Ishikawa (cell line): ENCODE measurements at regions not wholly inside any gene's neighbourhood (a gene's known extent, or its start where the extent isn't known, plus 50 kb on each side); places are given as distances from the start of the nearest gene placed in this dataset.

Source experiments
- CEBPB ChIP-seq: IDR thresholded peaks from 2 replicates; pipeline ENCODE4 v1.6.1; 2012
- CREB1 ChIP-seq: IDR thresholded peaks from 2 replicates; pipeline ENCODE4 v1.6.1; 2012; ENCODE audit warnings: low read depth
- EGR1 ChIP-seq: IDR thresholded peaks from 2 replicates; pipeline ENCODE4 v1.6.1; 2012
- EP300 ChIP-seq: IDR thresholded peaks from 2 replicates; pipeline ENCODE4 v1.6.1; 2012; ENCODE audit warnings: borderline replicate concordance
- FOXM1 ChIP-seq: IDR thresholded peaks from 2 replicates; pipeline ENCODE4 v1.6.1; 2012; ENCODE audit warnings: low read depth, borderline replicate concordance
- MAX ChIP-seq: IDR thresholded peaks from 2 replicates; pipeline ENCODE4 v1.6.1; 2012
- NFIC ChIP-seq: IDR thresholded peaks from 2 replicates; pipeline ENCODE4 v1.6.1; 2012
- RAD21 ChIP-seq: IDR thresholded peaks from 2 replicates; pipeline ENCODE4 v1.6.1; 2012; ENCODE audit warnings: low read depth
- TAF1 ChIP-seq: IDR thresholded peaks from 2 replicates; pipeline ENCODE4 v1.6.1; 2012; ENCODE audit warnings: low read depth, mild to moderate bottlenecking
- TCF12 ChIP-seq: IDR thresholded peaks from 2 replicates; pipeline ENCODE4 v1.6.1; 2012; ENCODE audit warnings: low read depth
- TEAD4 ChIP-seq: IDR thresholded peaks from 2 replicates; pipeline ENCODE4 v1.6.1; 2012
- USF1 ChIP-seq: IDR thresholded peaks from 2 replicates; pipeline ENCODE4 v1.6.1; 2012
- YY1 ChIP-seq: IDR thresholded peaks from 2 replicates; pipeline ENCODE4 v1.6.1; 2012; ENCODE audit warnings: low read depth
- ZBTB7A ChIP-seq: IDR thresholded peaks from 2 replicates; pipeline ENCODE4 v1.6.1; 2012; ENCODE audit warnings: low read depth
- TF ChIP-seq, protein P1 (sequence below): IDR thresholded peaks from 2 replicates; pipeline ENCODE4 v1.6.1; 2012; ENCODE audit warnings: low read depth, mild to moderate bottlenecking

GRCh38 chr3:67713764-67714469, 59.5 kb upstream of the SUCLG2 start:
- no peak for TF ChIP-seq EGR1
- no peak for TF ChIP-seq TCF12
- TF ChIP-seq FOXM1, result no peak
- no peak for TF ChIP-seq CREB1
- no peak for TF ChIP-seq RAD21
- no peak for TF ChIP-seq TAF1
- no peak for TF ChIP-seq EP300
- TF ChIP-seq ZBTB7A, result no peak
- no peak for TF ChIP-seq TEAD4

- TF ChIP-seq NFIC, result no peak
- TF ChIP-seq EP300, result no peak
- TF ChIP-seq RAD21, result no peak
- TF ChIP-seq MAX, result no peak
These were observed 57.8 kb upstream of the SUCLG2 start for GRCh38 chr3:67712259-67712658.

DNA sequence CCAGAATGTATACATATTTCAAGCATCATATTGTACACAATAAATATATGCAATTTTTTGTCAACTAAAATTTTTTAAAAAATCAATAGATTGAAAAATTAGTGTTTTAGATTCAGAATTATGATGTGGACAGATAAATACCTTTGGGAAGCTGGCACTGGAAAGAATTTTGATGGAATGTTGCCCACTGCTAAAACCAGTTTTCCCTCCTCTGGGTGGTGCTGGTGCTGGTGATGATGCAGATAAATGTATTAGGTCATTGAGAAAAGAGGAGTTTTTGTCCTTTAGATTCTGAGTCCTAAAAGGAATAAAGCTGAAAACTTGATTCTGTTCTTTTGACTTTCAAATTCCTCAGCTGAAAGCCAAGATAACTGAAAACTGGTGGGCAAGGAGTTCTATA, 56.0 kb upstream of the SUCLG2 start:
- TF ChIP-seq, protein P1, sequence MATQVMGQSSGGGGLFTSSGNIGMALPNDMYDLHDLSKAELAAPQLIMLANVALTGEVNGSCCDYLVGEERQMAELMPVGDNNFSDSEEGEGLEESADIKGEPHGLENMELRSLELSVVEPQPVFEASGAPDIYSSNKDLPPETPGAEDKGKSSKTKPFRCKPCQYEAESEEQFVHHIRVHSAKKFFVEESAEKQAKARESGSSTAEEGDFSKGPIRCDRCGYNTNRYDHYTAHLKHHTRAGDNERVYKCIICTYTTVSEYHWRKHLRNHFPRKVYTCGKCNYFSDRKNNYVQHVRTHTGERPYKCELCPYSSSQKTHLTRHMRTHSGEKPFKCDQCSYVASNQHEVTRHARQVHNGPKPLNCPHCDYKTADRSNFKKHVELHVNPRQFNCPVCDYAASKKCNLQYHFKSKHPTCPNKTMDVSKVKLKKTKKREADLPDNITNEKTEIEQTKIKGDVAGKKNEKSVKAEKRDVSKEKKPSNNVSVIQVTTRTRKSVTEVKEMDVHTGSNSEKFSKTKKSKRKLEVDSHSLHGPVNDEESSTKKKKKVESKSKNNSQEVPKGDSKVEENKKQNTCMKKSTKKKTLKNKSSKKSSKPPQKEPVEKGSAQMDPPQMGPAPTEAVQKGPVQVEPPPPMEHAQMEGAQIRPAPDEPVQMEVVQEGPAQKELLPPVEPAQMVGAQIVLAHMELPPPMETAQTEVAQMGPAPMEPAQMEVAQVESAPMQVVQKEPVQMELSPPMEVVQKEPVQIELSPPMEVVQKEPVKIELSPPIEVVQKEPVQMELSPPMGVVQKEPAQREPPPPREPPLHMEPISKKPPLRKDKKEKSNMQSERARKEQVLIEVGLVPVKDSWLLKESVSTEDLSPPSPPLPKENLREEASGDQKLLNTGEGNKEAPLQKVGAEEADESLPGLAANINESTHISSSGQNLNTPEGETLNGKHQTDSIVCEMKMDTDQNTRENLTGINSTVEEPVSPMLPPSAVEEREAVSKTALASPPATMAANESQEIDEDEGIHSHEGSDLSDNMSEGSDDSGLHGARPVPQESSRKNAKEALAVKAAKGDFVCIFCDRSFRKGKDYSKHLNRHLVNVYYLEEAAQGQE, result no peak
- no peak for TF ChIP-seq MAX
- no peak for TF ChIP-seq CEBPB
- TF ChIP-seq TEAD4, result no peak
- TF ChIP-seq NFIC, result no peak
- TF ChIP-seq EGR1, result no peak
- TF ChIP-seq RAD21, result no peak
- TF ChIP-seq ZBTB7A, result no peak
- no peak for TF ChIP-seq CREB1
- TF ChIP-seq EP300, result no peak
- TF ChIP-seq USF1, result no peak

DNA sequence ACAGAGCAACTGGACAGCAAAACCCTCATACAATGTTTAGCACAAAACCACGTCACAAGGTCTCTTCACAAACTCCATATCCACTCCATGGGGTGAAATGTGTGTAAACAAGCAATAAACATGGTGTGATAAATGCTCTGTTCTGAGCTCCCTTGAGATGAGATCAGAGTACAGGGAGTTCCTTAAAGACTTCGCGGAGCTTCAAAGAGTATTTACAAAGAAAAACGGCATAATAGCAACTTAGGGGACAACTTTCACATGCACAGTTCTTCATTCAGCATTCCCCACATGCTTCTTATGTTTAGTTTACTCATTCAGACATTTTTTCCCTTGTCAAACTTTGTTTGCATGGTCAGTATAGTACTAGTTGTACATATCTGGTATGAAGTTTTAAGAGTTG, 52.5 kb upstream of the SUCLG2 start:
- no peak for TF ChIP-seq YY1
- TF ChIP-seq MAX, result no peak
- TF ChIP-seq ZBTB7A, result no peak
- TF ChIP-seq TEAD4, result no peak
- TF ChIP-seq TAF1, result no peak
- TF ChIP-seq, protein P1, result no peak
- no peak for TF ChIP-seq EGR1
- TF ChIP-seq EP300, result no peak
- TF ChIP-seq CEBPB, result no peak
- TF ChIP-seq FOXM1, result no peak
- TF ChIP-seq RAD21, result no peak
- no peak for TF ChIP-seq TCF12

- TF ChIP-seq ZBTB7A, result no peak
- TF ChIP-seq RAD21, result no peak
- no peak for TF ChIP-seq TCF12
- TF ChIP-seq, protein P1, result no peak
- TF ChIP-seq YY1, result no peak
These were observed 49.9 kb upstream of the SUCLG2 start for GRCh38 chr3:67704322-67704721.
